ENCODE measurements at regions not wholly inside any gene's neighbourhood (a gene's known extent, or its start where the extent isn't known, plus 50 kb on each side); places are given as distances from the start of the nearest gene placed in this dataset.
A peak's percentile ranks its signal among the peaks of the same experiment; 100 is the strongest.
"Not testable (repeated sequence)": the region's sequence is repeated elsewhere in the genome, so short reads cannot be mapped to it uniquely, and the experiment has no call there.

GRCh38 chr17:34423978-34424813 lies 61.2 kb upstream of the CCL1 start:
- DNase-seq (ENCODE audit: low spot score) (no peak), ATAC-seq (ENCODE audit: low FRiP score) (no peak)
- TF ChIP-seq CTCF (IDR thresholded peaks at IDR 0.05) = no peak

- not testable (repeated sequence) for ATAC-seq (ENCODE audit: low FRiP score); DNase-seq (ENCODE audit: low spot score)
Measured at GRCh38 chr17:34423315-34423714, 60.3 kb upstream of the CCL1 start.

GRCh38 chr17:34420900-34421299 lies 57.9 kb upstream of the CCL1 start:
- no peak for DNase-seq (ENCODE audit: low spot score)
- ATAC-seq (ENCODE audit: low FRiP score) = no peak
- TF ChIP-seq CTCF (IDR thresholded peaks at IDR 0.05) = no peak

GRCh38 chr17:34420254-34420766 lies 57.3 kb upstream of the CCL1 start:
- ATAC-seq (ENCODE audit: low FRiP score) (no peak), DNase-seq (ENCODE audit: low spot score) (peak; percentile 58)
- TF ChIP-seq CTCF (IDR thresholded peaks at IDR 0.05) = peak in 2 of 3 donors; percentile 73 to 91

GRCh38 chr17:34416116-34416515 lies 53.1 kb upstream of the CCL1 start:
- ATAC-seq (ENCODE audit: low FRiP score) (no peak), DNase-seq (ENCODE audit: low spot score) (no peak)
- no peak for TF ChIP-seq CTCF (IDR thresholded peaks at IDR 0.05)

- DNase-seq (ENCODE audit: low spot score) (no peak), ATAC-seq (ENCODE audit: low FRiP score) (no peak)
- no peak for TF ChIP-seq CTCF (IDR thresholded peaks at IDR 0.05)
Measured at GRCh38 chr17:34414339-34414738, 51.3 kb upstream of the CCL1 start.

- ATAC-seq (ENCODE audit: low FRiP score) = peak; percentile 6
- no peak for TF ChIP-seq CTCF (IDR thresholded peaks at IDR 0.05)
Measured at GRCh38 chr17:34413443-34414119, 50.5 kb upstream of the CCL1 start.

More at GRCh38 chr17:34413443-34414119, 50.5 kb upstream of the CCL1 start:
- no peak for DNase-seq (ENCODE audit: low spot score)
